ENCODE measurements at regions not wholly inside any gene's neighbourhood (a gene's known extent, or its start where the extent isn't known, plus 50 kb on each side); places are given as distances from the start of the nearest gene placed in this dataset.

DNA sequence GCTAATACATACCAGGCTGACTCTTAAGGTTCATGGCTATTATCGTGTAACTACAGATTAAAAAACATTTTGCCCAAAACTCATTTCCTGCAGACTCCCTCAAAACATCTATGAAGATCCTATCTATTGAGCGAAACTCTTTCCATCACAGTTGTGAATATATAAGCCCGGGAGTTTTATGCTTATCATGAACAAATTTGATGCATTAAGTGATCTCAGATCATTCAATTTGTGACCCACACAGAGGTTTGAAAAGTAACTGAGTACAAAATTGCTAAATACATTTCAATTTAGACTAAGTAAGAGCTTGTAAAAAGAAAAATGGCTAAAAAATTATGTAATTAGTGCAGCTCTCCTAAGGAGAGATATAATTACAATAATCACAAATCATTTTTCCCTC lies 1228.8 kb upstream of the TENM4 start:
- TF ChIP-seq, protein P1, sequence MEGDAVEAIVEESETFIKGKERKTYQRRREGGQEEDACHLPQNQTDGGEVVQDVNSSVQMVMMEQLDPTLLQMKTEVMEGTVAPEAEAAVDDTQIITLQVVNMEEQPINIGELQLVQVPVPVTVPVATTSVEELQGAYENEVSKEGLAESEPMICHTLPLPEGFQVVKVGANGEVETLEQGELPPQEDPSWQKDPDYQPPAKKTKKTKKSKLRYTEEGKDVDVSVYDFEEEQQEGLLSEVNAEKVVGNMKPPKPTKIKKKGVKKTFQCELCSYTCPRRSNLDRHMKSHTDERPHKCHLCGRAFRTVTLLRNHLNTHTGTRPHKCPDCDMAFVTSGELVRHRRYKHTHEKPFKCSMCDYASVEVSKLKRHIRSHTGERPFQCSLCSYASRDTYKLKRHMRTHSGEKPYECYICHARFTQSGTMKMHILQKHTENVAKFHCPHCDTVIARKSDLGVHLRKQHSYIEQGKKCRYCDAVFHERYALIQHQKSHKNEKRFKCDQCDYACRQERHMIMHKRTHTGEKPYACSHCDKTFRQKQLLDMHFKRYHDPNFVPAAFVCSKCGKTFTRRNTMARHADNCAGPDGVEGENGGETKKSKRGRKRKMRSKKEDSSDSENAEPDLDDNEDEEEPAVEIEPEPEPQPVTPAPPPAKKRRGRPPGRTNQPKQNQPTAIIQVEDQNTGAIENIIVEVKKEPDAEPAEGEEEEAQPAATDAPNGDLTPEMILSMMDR (IDR thresholded peaks at IDR 0.05): no peak
- no peak for TF ChIP-seq POLR2A (IDR thresholded peaks at IDR 0.05)
